ENCODE measurements at regions not wholly inside any gene's neighbourhood (a gene's known extent, or its start where the extent isn't known, plus 50 kb on each side); places are given as distances from the start of the nearest gene placed in this dataset.

DNA sequence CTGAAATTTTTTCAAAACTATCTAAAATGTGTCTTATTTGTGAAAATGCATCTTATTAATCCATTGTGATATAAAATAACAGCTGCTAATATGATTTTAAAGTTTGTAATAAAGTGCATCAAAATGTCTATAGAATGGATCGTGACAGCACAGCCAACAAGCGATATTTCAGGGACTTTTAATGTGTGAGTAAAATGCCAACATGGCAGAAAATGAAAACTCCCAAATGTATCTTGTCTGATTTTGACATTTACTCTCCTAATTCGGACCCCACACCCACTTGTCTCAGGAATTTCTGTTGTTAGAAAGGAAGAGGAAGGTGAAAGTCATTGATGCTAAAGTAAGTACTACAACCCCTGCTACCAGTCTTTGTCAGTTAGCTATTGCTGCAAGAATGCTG is 273.9 kb downstream of the SATB1 start:
- no peak for TF ChIP-seq POLR2A (IDR thresholded peaks at IDR 0.05)
- TF ChIP-seq, protein P1, sequence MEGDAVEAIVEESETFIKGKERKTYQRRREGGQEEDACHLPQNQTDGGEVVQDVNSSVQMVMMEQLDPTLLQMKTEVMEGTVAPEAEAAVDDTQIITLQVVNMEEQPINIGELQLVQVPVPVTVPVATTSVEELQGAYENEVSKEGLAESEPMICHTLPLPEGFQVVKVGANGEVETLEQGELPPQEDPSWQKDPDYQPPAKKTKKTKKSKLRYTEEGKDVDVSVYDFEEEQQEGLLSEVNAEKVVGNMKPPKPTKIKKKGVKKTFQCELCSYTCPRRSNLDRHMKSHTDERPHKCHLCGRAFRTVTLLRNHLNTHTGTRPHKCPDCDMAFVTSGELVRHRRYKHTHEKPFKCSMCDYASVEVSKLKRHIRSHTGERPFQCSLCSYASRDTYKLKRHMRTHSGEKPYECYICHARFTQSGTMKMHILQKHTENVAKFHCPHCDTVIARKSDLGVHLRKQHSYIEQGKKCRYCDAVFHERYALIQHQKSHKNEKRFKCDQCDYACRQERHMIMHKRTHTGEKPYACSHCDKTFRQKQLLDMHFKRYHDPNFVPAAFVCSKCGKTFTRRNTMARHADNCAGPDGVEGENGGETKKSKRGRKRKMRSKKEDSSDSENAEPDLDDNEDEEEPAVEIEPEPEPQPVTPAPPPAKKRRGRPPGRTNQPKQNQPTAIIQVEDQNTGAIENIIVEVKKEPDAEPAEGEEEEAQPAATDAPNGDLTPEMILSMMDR (IDR thresholded peaks at IDR 0.05 in 4 of 5, conservative IDR thresholded peaks at IDR 0.05 in 1 of 5), result no peak
